ENCODE measurements at regions not wholly inside any gene's neighbourhood (a gene's known extent, or its start where the extent isn't known, plus 50 kb on each side); places are given as distances from the start of the nearest gene placed in this dataset.

DNA sequence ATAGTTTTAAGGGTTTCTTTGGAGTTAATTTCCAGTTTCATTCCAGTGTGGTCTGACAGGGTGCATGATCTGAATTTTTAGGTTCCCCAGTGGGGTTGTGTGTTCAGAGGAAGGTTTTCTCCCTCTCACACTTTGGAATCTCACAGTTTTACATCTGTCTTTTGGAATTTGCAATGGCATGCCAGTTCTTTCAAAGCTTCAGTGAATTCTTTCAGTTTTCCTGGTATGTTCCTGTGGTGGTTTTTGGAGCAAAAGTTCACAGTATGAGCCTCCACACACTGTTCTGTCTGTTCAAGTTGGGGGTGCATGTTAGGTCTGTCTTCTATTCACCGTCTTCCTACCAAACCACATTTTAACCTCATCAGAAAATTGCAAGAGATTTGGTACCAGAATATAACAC is 624.2 kb downstream of the KCTD16 start:
- H3K9me3 ChIP-seq (ENCODE audit: low read length), result no peaks in the 10 kb centered on the region
- no peaks in the 10 kb centered on the region for H3K36me3 ChIP-seq (ENCODE audit: insufficient read depth, low read length)
- H3K9ac ChIP-seq (ENCODE audit: low read length), result no peak overlapping the region
- no peak overlapping the region for H3K27ac ChIP-seq (ENCODE audit: low read depth, low read length)
- H3K4me3 ChIP-seq (ENCODE audit: low read depth in 1 of 2, low read length in 2 of 2), result no peak overlapping the region
- H3K27me3 ChIP-seq (ENCODE audit: control insufficient read depth in 1 of 2, insufficient read depth in 2 of 2, low read length in 2 of 2), result no peaks in the 10 kb centered on the region
- no peaks in the 10 kb centered on the region for H3K4me1 ChIP-seq (ENCODE audit: insufficient read depth, low read length)

DNA sequence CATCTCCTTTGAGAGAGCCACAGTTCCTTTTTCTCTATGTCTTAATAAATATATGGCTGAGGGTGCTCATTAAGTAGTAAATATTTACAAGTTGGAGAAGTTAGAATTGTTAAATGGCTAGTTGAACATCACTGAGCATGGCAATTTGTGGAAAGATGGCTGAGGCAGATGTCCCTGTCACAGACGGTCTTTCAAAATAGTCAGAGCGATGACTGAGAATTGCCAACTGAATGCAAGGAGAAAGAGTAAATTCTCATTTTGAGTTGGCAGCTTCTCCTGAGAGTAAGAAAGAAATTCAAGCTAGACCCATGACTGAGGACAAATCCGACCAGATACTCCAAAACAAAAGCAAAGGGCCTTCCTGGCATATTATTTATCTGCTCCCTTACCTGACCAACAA is 617.9 kb downstream of the KCTD16 start:
- H3K9me3 ChIP-seq (ENCODE audit: low read length), result no peaks in the 10 kb centered on the region
- no peaks in the 10 kb centered on the region for H3K4me1 ChIP-seq (ENCODE audit: insufficient read depth, low read length)
- no peak overlapping the region for H3K9ac ChIP-seq (ENCODE audit: low read length)
- no peak overlapping the region for H3K4me3 ChIP-seq (ENCODE audit: low read depth in 1 of 2, low read length in 2 of 2)
- H3K27me3 ChIP-seq (ENCODE audit: control insufficient read depth in 1 of 2, insufficient read depth in 2 of 2, low read length in 2 of 2), result no peaks in the 10 kb centered on the region
- H3K27ac ChIP-seq (ENCODE audit: low read depth, low read length), result no peak overlapping the region
- H3K36me3 ChIP-seq (ENCODE audit: insufficient read depth, low read length), result no peaks in the 10 kb centered on the region

DNA sequence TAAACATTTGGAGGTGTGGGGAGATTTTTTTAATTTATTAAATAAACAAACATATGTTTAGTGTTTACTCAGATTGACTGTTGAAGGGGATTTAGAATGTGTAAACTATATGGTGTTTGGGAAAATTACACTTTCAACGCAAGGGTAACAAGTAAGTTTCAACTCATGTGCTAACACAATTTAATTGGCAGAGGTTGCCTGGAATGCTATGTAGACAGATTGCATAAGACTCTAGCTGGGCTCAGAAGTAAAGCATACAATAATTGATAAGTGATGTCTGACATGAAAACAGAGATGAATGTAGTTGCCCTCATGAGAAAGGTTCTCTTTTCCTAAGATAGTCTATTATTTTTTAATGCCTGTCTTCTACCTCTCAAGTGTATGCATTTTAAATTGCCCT is 617.4 kb downstream of the KCTD16 start:
- Histone ChIP-seq H3K27ac (ENCODE audit: low read depth, low read length) (no peak overlapping the region), H3K4me1 (ENCODE audit: insufficient read depth, low read length) (no peaks in the 10 kb centered on the region), H3K27me3 (ENCODE audit: control insufficient read depth in 1 of 2, insufficient read depth in 2 of 2, low read length in 2 of 2) (no peaks in the 10 kb centered on the region), H3K9ac (ENCODE audit: low read length) (no peak overlapping the region), H3K36me3 (ENCODE audit: insufficient read depth, low read length) (no peaks in the 10 kb centered on the region), H3K9me3 (ENCODE audit: low read length) (no peaks in the 10 kb centered on the region), H3K4me3 (ENCODE audit: low read depth in 1 of 2, low read length in 2 of 2) (no peak overlapping the region)

DNA sequence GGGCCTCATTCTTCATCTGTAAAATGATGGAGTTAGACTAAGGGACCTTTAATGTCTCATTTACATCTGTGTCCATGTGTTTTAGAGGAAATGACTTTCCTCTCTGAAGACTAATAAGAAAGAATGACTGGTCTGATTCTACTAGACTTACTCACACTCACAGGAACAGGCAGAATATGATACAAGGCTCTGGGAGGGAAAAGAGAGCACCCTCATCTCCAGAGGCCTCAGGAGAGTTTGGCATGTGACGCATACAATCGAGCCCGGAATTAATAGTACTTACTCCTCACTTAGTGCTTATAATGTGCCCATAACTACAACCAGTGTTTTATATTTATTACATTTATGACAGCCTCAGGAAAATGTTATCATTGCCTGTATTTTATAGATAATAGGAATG is 608.7 kb downstream of the KCTD16 start:
- Histone ChIP-seq H3K9me3 (ENCODE audit: low read length) (no peaks in the 10 kb centered on the region), H3K9ac (ENCODE audit: low read length) (no peak overlapping the region), H3K4me1 (ENCODE audit: insufficient read depth, low read length) (no peaks in the 10 kb centered on the region), H3K27me3 (ENCODE audit: control insufficient read depth in 1 of 2, insufficient read depth in 2 of 2, low read length in 2 of 2) (no peaks in the 10 kb centered on the region), H3K4me3 (ENCODE audit: low read depth in 1 of 2, low read length in 2 of 2) (no peak overlapping the region), H3K27ac (ENCODE audit: low read depth, low read length) (no peak overlapping the region), H3K36me3 (ENCODE audit: insufficient read depth, low read length) (no peaks in the 10 kb centered on the region)

DNA sequence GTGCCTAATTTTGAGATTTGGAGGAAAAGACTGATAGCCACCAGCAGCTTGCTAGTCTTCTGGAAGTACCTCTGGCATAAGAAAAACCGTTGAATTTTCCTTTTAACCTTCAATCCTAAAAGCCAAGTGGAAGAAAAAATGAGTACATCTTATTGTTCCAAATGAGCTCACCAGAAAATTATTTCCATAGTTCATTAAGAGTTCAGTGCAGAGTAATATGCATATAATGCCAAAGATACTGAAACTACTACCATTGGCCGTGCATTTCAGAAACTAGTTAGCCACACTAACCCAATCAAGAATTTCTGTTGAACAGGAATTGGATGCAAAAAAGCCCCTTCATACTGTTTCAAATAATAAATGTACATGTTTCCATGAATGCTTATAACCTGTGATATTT is 607.9 kb downstream of the KCTD16 start:
- H3K9ac ChIP-seq (ENCODE audit: low read length), result no peak overlapping the region

DNA sequence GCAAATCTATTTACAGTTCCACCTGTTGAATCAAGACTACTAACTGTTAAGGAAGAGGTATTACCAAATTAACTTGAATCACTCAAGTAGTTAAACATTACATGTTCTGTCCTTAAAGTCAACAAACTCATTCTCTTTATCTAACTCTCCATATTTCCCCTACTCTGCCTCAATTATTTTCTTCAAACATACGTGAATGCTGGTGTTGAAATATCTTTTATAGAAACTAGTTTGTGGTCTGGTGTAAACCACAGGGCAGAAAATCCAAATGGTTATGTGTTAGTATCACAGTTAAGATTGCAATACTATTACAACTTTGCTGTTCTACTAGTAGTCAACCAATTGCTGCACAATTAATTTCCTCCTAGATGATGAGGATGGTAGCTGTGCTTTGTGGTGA is 603.5 kb downstream of the KCTD16 start:
- Histone ChIP-seq H3K4me3 (ENCODE audit: low read depth in 1 of 2, low read length in 2 of 2) (no peak overlapping the region), H3K9ac (ENCODE audit: low read length) (no peak overlapping the region), H3K36me3 (ENCODE audit: insufficient read depth, low read length) (no peaks in the 10 kb centered on the region), H3K27ac (ENCODE audit: low read depth, low read length) (no peak overlapping the region), H3K9me3 (ENCODE audit: low read length) (no peaks in the 10 kb centered on the region), H3K27me3 (ENCODE audit: control insufficient read depth in 1 of 2, insufficient read depth in 2 of 2, low read length in 2 of 2) (no peaks in the 10 kb centered on the region), H3K4me1 (ENCODE audit: insufficient read depth, low read length) (no peaks in the 10 kb centered on the region)

More for the DNA sequence above, 607.9 kb downstream of the KCTD16 start:
- H3K4me1 ChIP-seq (ENCODE audit: insufficient read depth, low read length), result no peaks in the 10 kb centered on the region
- H3K9me3 ChIP-seq (ENCODE audit: low read length), result no peaks in the 10 kb centered on the region
- H3K4me3 ChIP-seq (ENCODE audit: low read depth in 1 of 2, low read length in 2 of 2), result no peak overlapping the region
- H3K36me3 ChIP-seq (ENCODE audit: insufficient read depth, low read length), result no peaks in the 10 kb centered on the region
- H3K27me3 ChIP-seq (ENCODE audit: control insufficient read depth in 1 of 2, insufficient read depth in 2 of 2, low read length in 2 of 2), result no peaks in the 10 kb centered on the region
- H3K27ac ChIP-seq (ENCODE audit: low read depth, low read length), result no peak overlapping the region

DNA sequence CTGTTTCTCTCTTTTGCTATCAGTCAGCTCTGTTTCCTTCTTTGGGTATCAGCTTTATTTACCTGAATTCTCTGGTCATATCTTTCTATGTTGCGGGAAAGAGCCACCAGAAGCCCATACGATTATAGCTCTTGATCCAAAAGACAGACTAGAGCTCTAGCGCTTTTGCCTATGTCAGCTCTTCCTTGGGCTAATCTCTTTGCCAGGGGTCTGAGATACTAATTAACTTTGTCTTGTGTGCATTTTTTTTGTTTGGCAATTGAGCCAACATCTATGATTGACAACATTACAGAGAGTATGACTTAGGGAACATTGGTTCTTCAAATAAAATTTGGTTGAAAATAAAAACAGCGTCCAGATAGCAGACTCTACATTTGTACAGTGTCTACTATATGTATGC is 603.0 kb downstream of the KCTD16 start:
- Histone ChIP-seq H3K27ac (ENCODE audit: low read depth, low read length) (no peak overlapping the region), H3K9me3 (ENCODE audit: low read length) (no peaks in the 10 kb centered on the region), H3K4me3 (ENCODE audit: low read depth in 1 of 2, low read length in 2 of 2) (no peak overlapping the region), H3K4me1 (ENCODE audit: insufficient read depth, low read length) (no peaks in the 10 kb centered on the region), H3K36me3 (ENCODE audit: insufficient read depth, low read length) (no peaks in the 10 kb centered on the region), H3K27me3 (ENCODE audit: control insufficient read depth in 1 of 2, insufficient read depth in 2 of 2, low read length in 2 of 2) (no peaks in the 10 kb centered on the region), H3K9ac (ENCODE audit: low read length) (no peak overlapping the region)

DNA sequence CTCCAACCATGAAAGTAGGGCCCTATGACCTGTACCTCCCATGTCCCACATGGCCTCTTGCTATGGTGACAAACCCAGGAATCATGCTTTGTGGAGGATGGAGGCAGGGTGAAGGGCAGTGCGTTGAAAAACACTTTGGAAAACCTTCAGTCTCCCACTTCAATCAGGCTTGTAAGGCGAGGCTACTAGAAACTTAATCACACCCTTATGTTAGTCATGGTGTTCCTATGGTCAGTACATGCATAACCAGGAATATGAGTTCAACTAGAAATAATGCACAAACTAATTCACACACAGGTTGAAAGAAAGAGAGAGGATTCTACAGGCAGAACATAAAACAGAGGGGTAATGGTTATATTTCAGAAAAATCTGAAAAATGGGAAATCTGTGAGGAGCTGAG is 601.1 kb downstream of the KCTD16 start:
- Histone ChIP-seq H3K4me3 (ENCODE audit: low read depth in 1 of 2, low read length in 2 of 2) (no peak overlapping the region), H3K9ac (ENCODE audit: low read length) (no peak overlapping the region), H3K36me3 (ENCODE audit: insufficient read depth, low read length) (no peaks in the 10 kb centered on the region), H3K27me3 (ENCODE audit: control insufficient read depth in 1 of 2, insufficient read depth in 2 of 2, low read length in 2 of 2) (no peaks in the 10 kb centered on the region), H3K9me3 (ENCODE audit: low read length) (no peaks in the 10 kb centered on the region), H3K4me1 (ENCODE audit: insufficient read depth, low read length) (no peaks in the 10 kb centered on the region), H3K27ac (ENCODE audit: low read depth, low read length) (no peak overlapping the region)

DNA sequence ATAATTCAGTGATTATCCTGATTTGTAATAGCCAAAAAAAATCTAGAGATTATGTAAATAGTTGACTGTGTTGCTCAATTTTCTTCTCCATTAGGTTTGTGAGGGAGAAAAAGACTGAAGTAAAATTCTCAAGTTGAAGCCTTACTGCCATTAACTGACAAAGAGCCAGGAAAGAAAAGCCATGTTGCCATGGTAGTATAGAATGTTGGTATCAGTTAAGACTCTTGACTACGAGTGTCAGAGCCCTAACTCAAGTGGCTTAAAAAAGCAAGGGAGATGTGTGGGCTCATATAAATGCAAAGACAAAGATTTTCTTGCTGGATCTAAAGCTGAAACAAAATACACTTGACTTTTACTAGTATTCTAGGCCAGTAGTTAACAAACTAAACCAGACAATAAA is 571.7 kb downstream of the KCTD16 start:
- no peaks in the 10 kb centered on the region for H3K27me3 ChIP-seq (ENCODE audit: control insufficient read depth in 1 of 2, insufficient read depth in 2 of 2, low read length in 2 of 2)
- no peak overlapping the region for H3K9ac ChIP-seq (ENCODE audit: low read length)
- no peak overlapping the region for H3K27ac ChIP-seq (ENCODE audit: low read depth, low read length)
- H3K4me3 ChIP-seq (ENCODE audit: low read depth in 1 of 2, low read length in 2 of 2), result no peak overlapping the region
- H3K36me3 ChIP-seq (ENCODE audit: insufficient read depth, low read length), result no peaks in the 10 kb centered on the region
- no peaks in the 10 kb centered on the region for H3K4me1 ChIP-seq (ENCODE audit: insufficient read depth, low read length)
- H3K9me3 ChIP-seq (ENCODE audit: low read length), result no peaks in the 10 kb centered on the region

DNA sequence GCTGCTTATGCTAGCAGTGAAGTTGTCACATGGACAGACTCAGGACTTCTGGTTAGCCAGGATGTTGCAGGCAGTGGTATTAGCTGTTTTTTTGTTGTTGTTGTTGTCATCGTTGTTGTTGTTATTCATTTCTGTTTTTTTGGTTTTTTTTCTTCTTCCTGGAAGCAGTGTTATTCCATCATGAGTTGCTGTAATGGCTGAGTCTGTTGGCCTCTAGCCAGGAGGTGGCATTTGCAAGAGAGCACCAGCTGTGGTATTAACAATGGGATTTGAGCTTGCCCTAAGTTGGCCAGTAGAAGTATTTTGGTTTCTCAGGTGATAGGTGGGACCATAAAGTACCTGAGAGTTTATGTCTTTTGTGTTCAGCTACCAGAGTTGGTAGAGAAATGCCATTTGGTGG is 561.1 kb downstream of the KCTD16 start:
- Histone ChIP-seq H3K9ac (ENCODE audit: low read length) (no peak overlapping the region), H3K27me3 (ENCODE audit: control insufficient read depth in 1 of 2, insufficient read depth in 2 of 2, low read length in 2 of 2) (no peaks in the 10 kb centered on the region), H3K4me3 (ENCODE audit: low read depth in 1 of 2, low read length in 2 of 2) (no peak overlapping the region), H3K36me3 (ENCODE audit: insufficient read depth, low read length) (no peaks in the 10 kb centered on the region), H3K4me1 (ENCODE audit: insufficient read depth, low read length) (no peaks in the 10 kb centered on the region), H3K9me3 (ENCODE audit: low read length) (no peaks in the 10 kb centered on the region), H3K27ac (ENCODE audit: low read depth, low read length) (no peak overlapping the region)

DNA sequence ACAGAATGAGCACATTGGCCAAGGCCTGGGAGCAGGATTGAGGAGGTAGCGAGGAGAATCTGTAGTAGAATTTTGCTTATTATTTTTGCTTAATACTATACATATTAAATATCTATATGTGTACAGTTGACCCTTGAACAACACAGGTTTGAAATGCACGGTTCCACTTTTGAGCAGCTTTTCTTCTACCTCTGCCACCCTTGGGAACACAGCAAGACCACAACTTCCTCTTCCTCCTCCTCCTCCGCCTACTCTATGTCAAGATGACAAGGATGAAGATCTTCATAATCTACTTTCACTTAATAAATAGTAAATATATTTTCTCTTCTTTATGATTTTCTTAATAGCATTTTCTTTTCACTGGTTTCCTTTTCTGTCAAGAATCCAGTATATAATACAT is 541.4 kb downstream of the KCTD16 start:
- H3K27ac ChIP-seq (ENCODE audit: low read depth, low read length), result no peak overlapping the region
- H3K4me3 ChIP-seq (ENCODE audit: low read depth in 1 of 2, low read length in 2 of 2), result no peak overlapping the region
- no peaks in the 10 kb centered on the region for H3K9me3 ChIP-seq (ENCODE audit: low read length)
- no peaks in the 10 kb centered on the region for H3K36me3 ChIP-seq (ENCODE audit: insufficient read depth, low read length)
- no peaks in the 10 kb centered on the region for H3K27me3 ChIP-seq (ENCODE audit: control insufficient read depth in 1 of 2, insufficient read depth in 2 of 2, low read length in 2 of 2)
- no peaks in the 10 kb centered on the region for H3K4me1 ChIP-seq (ENCODE audit: insufficient read depth, low read length)
- H3K9ac ChIP-seq (ENCODE audit: low read length), result no peak overlapping the region

DNA sequence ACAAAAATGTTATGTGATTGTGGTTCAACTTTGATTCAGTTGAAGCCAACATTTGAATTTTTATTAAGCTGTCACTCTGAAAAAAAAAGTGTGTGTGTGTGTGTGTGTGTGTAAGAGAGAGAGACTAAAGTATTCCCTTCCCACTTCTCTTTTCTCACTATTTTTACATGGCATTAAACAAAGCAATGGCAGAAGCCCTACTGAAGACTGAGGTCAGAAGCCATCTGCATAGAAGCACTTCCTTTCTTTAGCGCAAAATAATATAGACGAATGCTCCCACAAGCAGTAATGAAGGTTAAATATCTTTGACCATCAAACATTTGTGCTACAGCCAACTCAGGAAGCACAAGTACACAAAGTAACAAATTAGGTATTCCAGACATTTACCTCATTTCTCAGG is 540.5 kb downstream of the KCTD16 start:
- Histone ChIP-seq H3K9me3 (ENCODE audit: low read length) (no peaks in the 10 kb centered on the region), H3K4me1 (ENCODE audit: insufficient read depth, low read length) (no peaks in the 10 kb centered on the region), H3K4me3 (ENCODE audit: low read depth in 1 of 2, low read length in 2 of 2) (no peak overlapping the region), H3K36me3 (ENCODE audit: insufficient read depth, low read length) (no peaks in the 10 kb centered on the region), H3K27ac (ENCODE audit: low read depth, low read length) (no peak overlapping the region), H3K9ac (ENCODE audit: low read length) (no peak overlapping the region), H3K27me3 (ENCODE audit: control insufficient read depth in 1 of 2, insufficient read depth in 2 of 2, low read length in 2 of 2) (no peaks in the 10 kb centered on the region)

All from muscle layer of colon (tissue), 2 donors.